GM12865 (cell line): ENCODE measurements at regions not wholly inside any gene's neighbourhood (a gene's known extent, or its start where the extent isn't known, plus 50 kb on each side); places are given as distances from the start of the nearest gene placed in this dataset.

Experiments used
- DNase-seq: peaks from one replicate; pipeline ENCODE4 v3.0.0; 2010; ENCODE audit warnings: low read depth
- H3K4me3 ChIP-seq: 2 replicates; pipeline ENCODE4 v1.5.1; 2011; ENCODE audit warnings: mild to moderate bottlenecking, low read depth, low read length, control low read depth
- TF ChIP-seq, protein P1 (sequence below): IDR thresholded peaks from 2 replicates; pipeline ENCODE4 v1.5.1; 2011; ENCODE audit warnings: low read length, control low read depth, low read depth, inconsistent platforms; ENCODE audit not compliant: insufficient read depth; ENCODE audit errors: missing control alignments

DNA sequence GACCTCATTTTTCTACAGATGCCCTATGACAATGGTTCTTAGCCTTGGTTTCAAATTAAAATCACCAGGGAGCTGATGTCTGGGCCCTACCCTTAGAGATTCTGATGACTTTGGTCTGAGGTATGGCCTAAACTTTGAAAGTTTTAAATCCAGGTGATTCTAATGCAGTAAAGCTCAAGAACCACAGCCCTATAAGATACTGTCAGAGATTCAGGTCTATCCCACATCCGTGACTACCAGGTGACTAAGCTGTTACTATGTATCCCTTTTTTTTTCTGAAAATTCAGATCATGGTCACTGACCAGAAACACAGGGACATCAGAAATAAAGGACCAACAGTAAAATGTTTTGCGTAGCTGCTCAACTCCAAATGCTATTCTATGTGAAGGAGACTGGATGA is 148.8 kb upstream of the BMP4 start:
- TF ChIP-seq, protein P1, sequence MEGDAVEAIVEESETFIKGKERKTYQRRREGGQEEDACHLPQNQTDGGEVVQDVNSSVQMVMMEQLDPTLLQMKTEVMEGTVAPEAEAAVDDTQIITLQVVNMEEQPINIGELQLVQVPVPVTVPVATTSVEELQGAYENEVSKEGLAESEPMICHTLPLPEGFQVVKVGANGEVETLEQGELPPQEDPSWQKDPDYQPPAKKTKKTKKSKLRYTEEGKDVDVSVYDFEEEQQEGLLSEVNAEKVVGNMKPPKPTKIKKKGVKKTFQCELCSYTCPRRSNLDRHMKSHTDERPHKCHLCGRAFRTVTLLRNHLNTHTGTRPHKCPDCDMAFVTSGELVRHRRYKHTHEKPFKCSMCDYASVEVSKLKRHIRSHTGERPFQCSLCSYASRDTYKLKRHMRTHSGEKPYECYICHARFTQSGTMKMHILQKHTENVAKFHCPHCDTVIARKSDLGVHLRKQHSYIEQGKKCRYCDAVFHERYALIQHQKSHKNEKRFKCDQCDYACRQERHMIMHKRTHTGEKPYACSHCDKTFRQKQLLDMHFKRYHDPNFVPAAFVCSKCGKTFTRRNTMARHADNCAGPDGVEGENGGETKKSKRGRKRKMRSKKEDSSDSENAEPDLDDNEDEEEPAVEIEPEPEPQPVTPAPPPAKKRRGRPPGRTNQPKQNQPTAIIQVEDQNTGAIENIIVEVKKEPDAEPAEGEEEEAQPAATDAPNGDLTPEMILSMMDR: no peak
- no peak for DNase-seq
- no peak overlapping the region for H3K4me3 ChIP-seq

DNA sequence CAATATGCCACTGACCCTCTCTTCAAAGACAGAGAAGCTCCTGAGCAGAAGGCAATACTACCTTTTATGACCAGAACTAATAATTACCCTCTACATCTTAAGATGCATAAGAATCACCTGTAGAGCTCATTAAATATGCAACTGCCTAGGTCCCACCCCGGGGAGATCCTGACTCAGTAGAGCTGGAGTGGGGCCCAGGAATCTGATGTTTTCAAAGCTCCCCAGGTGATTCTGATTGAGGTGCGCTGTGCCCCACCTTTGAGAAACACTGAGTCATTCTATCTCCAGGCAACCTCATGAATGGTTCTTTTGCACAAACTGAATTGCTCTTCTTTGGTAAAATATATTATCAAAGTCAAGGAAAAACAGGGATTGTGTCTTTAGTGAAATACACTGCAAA is 149.3 kb upstream of the BMP4 start:
- TF ChIP-seq, protein P1: no peak
- H3K4me3 ChIP-seq: no peak overlapping the region
- no peak for DNase-seq

DNA sequence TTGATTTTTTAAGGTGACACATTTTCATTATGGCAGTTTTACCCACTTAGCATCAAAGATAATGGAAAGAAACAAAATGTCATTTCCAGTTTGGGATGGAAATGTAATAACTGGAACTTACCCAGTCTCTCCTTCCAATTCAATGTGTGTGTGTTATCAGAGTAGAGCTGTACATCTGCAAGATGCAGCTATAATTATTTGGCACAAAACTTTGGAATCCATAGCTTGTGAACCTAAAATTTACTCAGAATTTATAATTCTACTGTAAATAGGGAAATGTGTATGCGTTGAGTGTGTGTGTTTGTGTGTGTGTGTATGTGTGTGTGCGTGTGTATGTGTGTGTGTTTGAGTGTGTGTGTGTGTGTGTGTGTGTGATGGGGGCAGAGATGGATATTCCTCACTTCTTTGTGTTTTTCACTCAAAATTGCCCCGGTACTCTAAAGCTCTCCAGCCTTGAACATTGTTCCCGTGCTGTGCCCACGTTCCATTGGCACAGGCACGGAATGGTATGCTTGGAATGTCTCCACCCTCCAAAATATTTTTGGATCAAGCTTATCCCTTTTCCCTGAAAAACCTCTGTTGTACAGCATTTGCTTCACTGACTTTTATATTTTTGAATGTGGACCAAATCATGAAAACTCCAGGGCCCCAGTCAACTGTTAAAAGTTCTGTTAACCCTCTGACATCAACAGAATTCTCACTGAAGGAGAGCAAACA is 150.2 kb upstream of the BMP4 start:
- no peak overlapping the region for H3K4me3 ChIP-seq
- TF ChIP-seq, protein P1: no peak
- DNase-seq: no peak

DNA sequence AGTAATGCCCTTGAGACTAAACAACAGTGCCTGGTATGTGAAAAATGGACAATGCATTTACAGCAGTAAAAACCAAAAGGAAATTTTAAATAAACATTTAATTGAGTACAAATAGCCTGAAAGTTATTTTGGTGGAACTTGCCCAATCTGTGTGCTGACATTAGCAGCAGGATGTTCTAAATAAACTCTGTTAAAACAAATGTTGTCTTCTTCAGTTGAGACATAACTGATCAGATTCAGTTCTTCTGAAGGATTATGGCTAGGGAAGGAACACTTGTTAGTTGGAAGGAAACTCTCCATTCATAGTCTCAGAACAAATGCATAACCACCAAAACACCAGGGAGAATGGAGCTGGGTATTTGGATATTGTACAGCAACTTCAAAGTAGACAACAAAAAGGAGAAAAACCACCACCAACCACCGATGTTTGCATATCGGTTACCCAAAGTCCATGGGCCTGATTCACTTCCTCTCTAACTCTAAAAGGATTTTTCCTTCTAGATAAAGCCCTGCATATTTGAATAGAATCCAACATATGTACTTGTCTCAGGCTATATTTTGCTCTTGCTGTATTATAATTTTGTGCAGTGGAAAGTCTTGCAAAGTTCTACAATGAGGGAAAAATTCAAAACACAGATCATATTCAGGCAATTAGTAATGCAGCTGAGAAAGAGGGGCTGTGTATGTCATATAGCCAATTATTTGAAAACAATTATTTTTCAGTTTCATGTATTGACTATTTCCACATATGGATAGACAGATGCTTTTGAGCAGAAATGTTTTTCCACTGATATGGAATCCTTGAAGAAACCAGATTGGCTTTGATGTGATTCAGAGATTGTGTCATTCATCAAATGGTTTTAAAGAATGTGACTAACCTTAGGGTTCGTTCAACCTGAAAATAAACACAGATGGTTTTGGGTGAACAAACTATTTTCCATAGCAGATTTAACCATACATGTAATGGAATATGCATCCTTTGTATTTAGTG is 152.2 kb upstream of the BMP4 start:
- TF ChIP-seq, protein P1: no peak
- no peak overlapping the region for H3K4me3 ChIP-seq
- DNase-seq: peak; percentile 1

DNA sequence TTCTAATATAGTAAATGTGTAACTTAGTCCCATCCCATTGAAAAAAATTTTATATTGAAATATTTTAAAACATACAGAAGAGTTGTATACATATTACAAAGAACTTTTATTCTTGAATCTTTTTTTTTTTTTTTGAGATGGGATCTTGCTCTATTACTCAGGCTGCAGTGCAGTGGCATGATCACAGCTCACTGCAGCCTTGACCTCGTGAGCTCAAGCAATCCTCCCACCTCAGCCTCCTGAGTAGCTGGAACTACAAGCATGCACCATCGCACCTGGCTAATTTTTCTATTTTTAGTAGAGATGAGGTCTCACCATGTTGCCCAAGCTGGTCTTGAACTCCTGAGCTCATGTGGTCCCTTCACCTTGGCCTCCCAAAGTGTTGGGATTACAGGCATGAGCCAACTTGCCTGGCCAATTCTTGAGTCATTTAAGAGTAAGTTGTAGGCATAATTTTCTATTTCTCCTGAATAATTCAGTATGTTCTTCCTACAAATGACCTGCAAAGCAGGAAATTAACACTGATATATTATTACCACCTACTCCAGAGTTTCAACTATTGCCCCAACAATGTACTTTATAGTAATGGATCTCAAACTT is 153.0 kb upstream of the BMP4 start:
- H3K4me3 ChIP-seq: no peak overlapping the region
- no peak for DNase-seq
- TF ChIP-seq, protein P1: no peak

DNA sequence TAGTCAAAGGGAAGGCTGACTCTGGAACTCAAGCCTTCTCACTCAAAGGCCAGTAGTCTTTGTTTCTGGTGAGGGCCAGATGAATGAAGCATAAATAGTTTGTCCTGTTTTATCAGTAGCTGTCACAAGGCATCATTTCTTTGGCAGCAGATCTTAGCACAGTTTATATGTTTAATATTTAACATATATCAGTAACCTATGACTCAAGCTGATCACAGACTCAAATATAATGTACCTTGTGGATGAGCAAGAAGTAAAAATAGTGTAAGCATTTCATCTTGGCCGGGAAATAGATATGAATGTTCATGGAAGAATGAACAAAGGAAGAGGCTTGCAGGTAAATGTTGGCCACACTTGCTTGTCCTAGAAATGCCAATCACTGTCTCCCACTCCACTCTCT is 158.3 kb upstream of the BMP4 start:
- no peak overlapping the region for H3K4me3 ChIP-seq
- no peak for DNase-seq
- TF ChIP-seq, protein P1: no peak
